Spinal cord (tissue), 9 donors: ENCODE measurements at regions not wholly inside any gene's neighbourhood (a gene's known extent, or its start where the extent isn't known, plus 50 kb on each side); places are given as distances from the start of the nearest gene placed in this dataset.
A peak's percentile ranks its signal among the peaks of the same experiment; 100 is the strongest.

Experiments
- DNase-seq, 6 donors: peaks; one replicate each; pipeline versions ENCODE4 v3.0.0 to v3.0.0-alpha.2; 2013 to 2015; ENCODE audit warnings: low spot score in 6 of 6, low read depth in 4 of 6
- H3K27ac ChIP-seq: one replicate; pipeline ENCODE4 v1.5.1; 2013; ENCODE audit warnings: low read depth, low read length, control low read depth
- H3K27me3 ChIP-seq: one replicate; pipeline ENCODE4 v1.6.1; 2013; ENCODE audit warnings: low read length; ENCODE audit not compliant: control insufficient read depth, insufficient read depth
- H3K36me3 ChIP-seq: one replicate; pipeline ENCODE4 v1.6.1; 2013; ENCODE audit warnings: low read length; ENCODE audit not compliant: control insufficient read depth, insufficient read depth
- H3K4me1 ChIP-seq: one replicate; pipeline ENCODE4 v1.6.1; 2013; ENCODE audit warnings: low read length; ENCODE audit not compliant: control insufficient read depth, insufficient read depth
- H3K4me3 ChIP-seq: one replicate; pipeline ENCODE4 v1.5.1; 2013; ENCODE audit warnings: low read depth, low read length, control low read depth
- H3K9me3 ChIP-seq: one replicate; pipeline ENCODE4 v1.6.1; 2013; ENCODE audit warnings: low read length; ENCODE audit not compliant: control insufficient read depth, insufficient read depth
- WGBS: methylation state at CpG from one replicate; pipeline ENCODE4 v1.1.5; 2013; ENCODE audit warnings: missing lambda C conversion rate; ENCODE audit not compliant: insufficient coverage; 5-methylcytosine and 5-hydroxymethylcytosine counted together
- donor health status: healthy.

GRCh38 chr20:6908673-6909072 lies 141.2 kb downstream of the BMP2 start:
- Histone ChIP-seq H3K27me3 (no peaks in the 10 kb centered on the region), H3K36me3 (no peaks in the 10 kb centered on the region), H3K4me3 (no peak overlapping the region), H3K9me3 (no peaks in the 10 kb centered on the region), H3K27ac (no peak overlapping the region), H3K4me1 (no peaks in the 10 kb centered on the region)
- peak in 1 of 6 donors; percentile 20 for DNase-seq
- 80% methylated on average over 1 of the region's 2 CpGs for WGBS

DNA sequence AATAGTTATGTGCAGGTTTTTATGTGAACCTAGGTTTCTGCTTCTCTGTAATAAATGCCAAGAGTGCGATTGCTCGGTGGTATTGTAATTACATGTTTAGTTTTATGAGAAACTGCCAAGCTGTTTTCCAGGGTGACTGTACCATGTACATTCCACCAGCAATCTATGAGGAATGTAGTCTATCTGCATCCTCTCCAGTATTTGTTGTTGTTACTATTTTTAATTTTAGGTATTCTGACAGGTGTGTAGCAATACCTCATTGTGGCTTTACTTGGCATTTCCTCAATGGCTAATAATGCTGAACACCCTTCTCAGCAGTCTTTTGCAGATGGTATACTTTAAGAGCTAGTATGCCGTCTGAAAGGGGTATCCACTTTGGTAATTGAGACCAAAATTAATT lies 142.1 kb downstream of the BMP2 start:
- H3K36me3 ChIP-seq, result no peaks in the 10 kb centered on the region
- no peaks in the 10 kb centered on the region for H3K27me3 ChIP-seq
- no peak for DNase-seq
- no peaks in the 10 kb centered on the region for H3K4me1 ChIP-seq
- H3K27ac ChIP-seq, result no peak overlapping the region
- WGBS, result 100% methylated on average over 1 of the region's 3 CpGs
- H3K9me3 ChIP-seq, result no peaks in the 10 kb centered on the region
- no peak overlapping the region for H3K4me3 ChIP-seq

- no CpG with 5 or more reads among the region's 4 CpGs for WGBS
- Histone ChIP-seq H3K27me3 (no peaks in the 10 kb centered on the region), H3K9me3 (no peaks in the 10 kb centered on the region), H3K36me3 (no peaks in the 10 kb centered on the region), H3K4me3 (no peak overlapping the region), H3K4me1 (no peaks in the 10 kb centered on the region), H3K27ac (no peak overlapping the region)
- peak in 1 of 6 donors; percentile 3 for DNase-seq
Observed at GRCh38 chr20:6914986-6915385, 147.5 kb downstream of the BMP2 start.

DNA sequence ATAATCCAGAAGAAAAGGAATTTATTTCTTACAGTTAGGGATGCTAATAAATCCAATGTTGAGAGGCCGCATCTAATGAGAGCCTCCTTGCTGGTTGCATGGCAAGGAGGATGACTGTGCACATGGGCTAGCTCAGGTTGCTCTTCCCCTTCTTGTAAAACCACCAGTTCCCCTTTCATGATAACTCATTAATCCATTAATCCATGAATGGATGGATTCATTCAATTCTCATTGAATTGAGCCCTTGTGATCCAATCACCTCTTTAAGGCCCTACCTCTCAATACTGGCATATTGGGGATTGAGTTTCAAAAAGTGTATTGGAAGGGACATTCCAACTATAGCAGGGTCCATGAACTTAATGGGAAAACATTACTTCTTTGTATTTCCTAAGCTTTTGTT lies 149.5 kb downstream of the BMP2 start:
- no peak overlapping the region for H3K27ac ChIP-seq
- DNase-seq, result no peak
- no peaks in the 10 kb centered on the region for H3K36me3 ChIP-seq
- no peaks in the 10 kb centered on the region for H3K9me3 ChIP-seq
- no peak overlapping the region for H3K4me3 ChIP-seq
- no peaks in the 10 kb centered on the region for H3K4me1 ChIP-seq
- 80% methylated on average over 1 of the region's 1 CpG for WGBS
- no peaks in the 10 kb centered on the region for H3K27me3 ChIP-seq

GRCh38 chr20:6919792-6920468 lies 152.4 kb downstream of the BMP2 start:
- Histone ChIP-seq H3K27me3 (no peaks in the 10 kb centered on the region), H3K9me3 (no peaks in the 10 kb centered on the region), H3K4me3 (no peak overlapping the region), H3K4me1 (no peaks in the 10 kb centered on the region), H3K27ac (no peak overlapping the region), H3K36me3 (no peaks in the 10 kb centered on the region)
- 50% methylated on average over 1 of the region's 6 CpGs for WGBS
- DNase-seq, result peak in 1 of 6 donors; percentile 56

GRCh38 chr20:6920991-6921613 lies 153.6 kb downstream of the BMP2 start:
- H3K36me3 ChIP-seq, result no peaks in the 10 kb centered on the region
- H3K4me1 ChIP-seq, result no peaks in the 10 kb centered on the region
- H3K27me3 ChIP-seq, result no peaks in the 10 kb centered on the region
- DNase-seq, result peak in 1 of 6 donors; percentile 57
- no peaks in the 10 kb centered on the region for H3K9me3 ChIP-seq
- WGBS, result 30% methylated on average over 9 of the region's 9 CpGs
- H3K4me3 ChIP-seq, result no peak overlapping the region
- no peak overlapping the region for H3K27ac ChIP-seq

- Histone ChIP-seq H3K4me1 (no peaks in the 10 kb centered on the region), H3K9me3 (no peaks in the 10 kb centered on the region), H3K36me3 (no peaks in the 10 kb centered on the region), H3K4me3 (no peak overlapping the region), H3K27ac (no peak overlapping the region), H3K27me3 (no peaks in the 10 kb centered on the region)
- no CpG with 5 or more reads among the region's 1 CpG for WGBS
- no peak for DNase-seq
Observed at GRCh38 chr20:6921717-6922386, 154.4 kb downstream of the BMP2 start.

DNA sequence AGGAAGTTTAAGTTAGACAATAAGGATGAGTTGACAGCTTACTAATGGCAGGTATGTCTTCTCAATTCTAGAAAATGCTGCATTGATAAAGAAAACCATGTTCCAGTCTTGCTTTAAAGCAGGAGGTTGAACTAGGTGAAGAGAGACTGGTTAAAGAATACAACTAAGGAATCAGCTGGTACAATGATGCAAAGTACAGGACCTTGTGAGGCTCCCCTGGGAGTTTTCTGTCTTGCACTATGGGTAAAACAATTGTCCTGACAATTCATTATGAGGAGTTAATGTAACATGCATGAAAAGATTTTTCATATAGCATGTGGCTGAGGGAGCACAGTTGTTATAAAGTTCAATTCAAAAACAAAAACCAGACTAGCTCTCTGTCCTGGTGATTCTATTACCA lies 157.2 kb downstream of the BMP2 start:
- H3K36me3 ChIP-seq, result no peaks in the 10 kb centered on the region
- H3K27ac ChIP-seq, result no peak overlapping the region
- H3K9me3 ChIP-seq, result no peaks in the 10 kb centered on the region
- no peak overlapping the region for H3K4me3 ChIP-seq
- H3K4me1 ChIP-seq, result no peaks in the 10 kb centered on the region
- DNase-seq, result no peak
- H3K27me3 ChIP-seq, result no peaks in the 10 kb centered on the region

DNA sequence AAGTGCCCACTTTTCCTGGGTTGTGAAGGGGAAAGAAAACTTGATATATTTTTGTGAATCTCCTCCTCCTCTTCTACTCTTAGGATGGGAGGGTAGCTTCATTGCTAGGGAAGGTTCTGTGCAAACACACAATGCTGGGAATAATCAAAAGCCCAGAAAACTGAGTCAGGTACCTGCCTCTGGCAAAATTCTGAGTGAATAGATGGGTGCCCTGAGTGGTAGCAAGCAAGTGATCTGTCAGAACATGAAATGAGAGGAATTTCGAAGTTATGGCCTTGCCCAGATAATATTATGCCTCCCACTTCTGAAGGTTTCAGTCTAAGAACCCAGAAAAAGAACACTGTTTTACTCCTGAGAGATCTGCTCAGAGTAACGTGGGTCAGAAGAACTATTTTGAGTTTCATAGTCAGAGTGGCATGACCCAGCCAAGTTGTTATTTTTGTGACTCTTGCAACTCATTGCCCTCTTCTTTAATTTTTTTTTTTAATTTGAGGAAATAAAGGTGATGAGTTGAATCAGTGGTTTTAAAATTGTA lies 158.3 kb downstream of the BMP2 start:
- H3K4me1 ChIP-seq, result no peaks in the 10 kb centered on the region
- no peaks in the 10 kb centered on the region for H3K27me3 ChIP-seq
- H3K9me3 ChIP-seq, result no peaks in the 10 kb centered on the region
- H3K27ac ChIP-seq, result no peak overlapping the region
- WGBS, result 75% methylated on average over 1 of the region's 2 CpGs
- DNase-seq, result no peak
- H3K4me3 ChIP-seq, result no peak overlapping the region
- H3K36me3 ChIP-seq, result no peaks in the 10 kb centered on the region
